ENCODE measurements at regions not wholly inside any gene's neighbourhood (a gene's known extent, or its start where the extent isn't known, plus 50 kb on each side); places are given as distances from the start of the nearest gene placed in this dataset.

- in situ Hi-C loops (cut with MboI; ENCODE audit: low pct_ligation_motif_present in 1 of 4, low pct_unique_long_range_greater_than_20kb in 1 of 4, low sequenced_read_pairs in 3 of 4), result no loop called here
- no peak overlapping the region for H3K4me3 ChIP-seq
- no peaks in the 10 kb centered on the region for H3K4me1 ChIP-seq
- H3K27ac ChIP-seq, result no peak overlapping the region
- DNase-seq, result no peak
- H3K27me3 ChIP-seq, result no peaks in the 10 kb centered on the region
- H3K9me3 ChIP-seq, result no peaks in the 10 kb centered on the region
- TF ChIP-seq POLR2AphosphoS5 (IDR thresholded peaks at IDR 0.05) (no peak), CTCF (IDR thresholded peaks at IDR 0.05) (no peak), POLR2A (IDR thresholded peaks at IDR 0.05) (no peak), EP300 (IDR thresholded peaks at IDR 0.05; ENCODE audit: low read depth) (no peak)
- intact Hi-C loops (cut with DNase I; ENCODE audit: low total_unique reads), result no loop called here
- H3K36me3 ChIP-seq, result no peaks in the 10 kb centered on the region
- 89 to 92% methylated on average over 1 of the region's 1 CpG for WGBS, 2 donors (ENCODE audit: low coverage in 1 of 2)
Observed at GRCh38 chr5:68630354-68630753, 414.8 kb downstream of the PIK3R1 start.

GRCh38 chr5:68631884-68632283 is 416.3 kb downstream of the PIK3R1 start:
- DNase-seq, result no peak
- no peaks in the 10 kb centered on the region for H3K9me3 ChIP-seq
- no peaks in the 10 kb centered on the region for H3K27me3 ChIP-seq
- H3K36me3 ChIP-seq, result no peaks in the 10 kb centered on the region
- TF ChIP-seq POLR2AphosphoS5 (IDR thresholded peaks at IDR 0.05), result no peak
- TF ChIP-seq CTCF (IDR thresholded peaks at IDR 0.05), result no peak
- no peak for TF ChIP-seq POLR2A (IDR thresholded peaks at IDR 0.05)
- TF ChIP-seq EP300 (IDR thresholded peaks at IDR 0.05; ENCODE audit: low read depth), result no peak
- H3K4me1 ChIP-seq, result no peaks in the 10 kb centered on the region
- in situ Hi-C loops (cut with MboI; ENCODE audit: low pct_ligation_motif_present in 1 of 4, low pct_unique_long_range_greater_than_20kb in 1 of 4, low sequenced_read_pairs in 3 of 4) (no loop called here), intact Hi-C loops (cut with DNase I; ENCODE audit: low total_unique reads) (no loop called here)
- 84 to 90% methylated on average over 2 of the region's 2 CpGs for WGBS, 2 donors (ENCODE audit: low coverage in 1 of 2)
- no peak overlapping the region for H3K4me3 ChIP-seq
- H3K27ac ChIP-seq, result no peak overlapping the region

GRCh38 chr5:68641211-68641610 is 425.7 kb downstream of the PIK3R1 start:
- Histone ChIP-seq H3K4me1 (no peaks in the 10 kb centered on the region), H3K27ac (no peak overlapping the region), H3K27me3 (no peaks in the 10 kb centered on the region), H3K36me3 (no peaks in the 10 kb centered on the region), H3K4me3 (no peak overlapping the region), H3K9me3 (peaks cover 0 to 3% of the 10 kb centered on the region in 2 donors)
- DNase-seq, result no peak
- no peak for TF ChIP-seq POLR2AphosphoS5 (IDR thresholded peaks at IDR 0.05)
- TF ChIP-seq EP300 (IDR thresholded peaks at IDR 0.05; ENCODE audit: low read depth), result no peak
- no peak for TF ChIP-seq CTCF (IDR thresholded peaks at IDR 0.05)
- TF ChIP-seq POLR2A (IDR thresholded peaks at IDR 0.05), result no peak
- in situ Hi-C loops (cut with MboI; ENCODE audit: low pct_ligation_motif_present in 1 of 4, low pct_unique_long_range_greater_than_20kb in 1 of 4, low sequenced_read_pairs in 3 of 4), result no loop called here
- WGBS, 2 donors (ENCODE audit: low coverage in 1 of 2), result 76 to 96% methylated on average over 3 of the region's 3 CpGs
- intact Hi-C loops (cut with DNase I; ENCODE audit: low total_unique reads), result no loop called here

- no peak for DNase-seq
- no peaks in the 10 kb centered on the region for H3K36me3 ChIP-seq
- H3K4me1 ChIP-seq, result no peaks in the 10 kb centered on the region
- H3K27me3 ChIP-seq, result no peaks in the 10 kb centered on the region
- WGBS, 2 donors (ENCODE audit: low coverage in 1 of 2), result 0% methylated on average over 1 of the region's 1 CpG
- H3K4me3 ChIP-seq, result no peak overlapping the region
- H3K27ac ChIP-seq, result no peak overlapping the region
- in situ Hi-C loops (cut with MboI; ENCODE audit: low pct_ligation_motif_present in 1 of 4, low pct_unique_long_range_greater_than_20kb in 1 of 4, low sequenced_read_pairs in 3 of 4), result no loop called here
- H3K9me3 ChIP-seq, result peaks cover 0 to 3% of the 10 kb centered on the region in 2 donors
- intact Hi-C loops (cut with DNase I; ENCODE audit: low total_unique reads), result no loop called here
- no peak for TF ChIP-seq CTCF (IDR thresholded peaks at IDR 0.05)
- TF ChIP-seq POLR2AphosphoS5 (IDR thresholded peaks at IDR 0.05), result no peak
- TF ChIP-seq POLR2A (IDR thresholded peaks at IDR 0.05), result no peak
- TF ChIP-seq EP300 (IDR thresholded peaks at IDR 0.05; ENCODE audit: low read depth), result no peak
Observed at GRCh38 chr5:68643064-68643463, 427.5 kb downstream of the PIK3R1 start.

All from transverse colon (tissue), 4 donors.